ENCODE measurements at regions not wholly inside any gene's neighbourhood (a gene's known extent, or its start where the extent isn't known, plus 50 kb on each side); places are given as distances from the start of the nearest gene placed in this dataset.
"Not testable (repeated sequence)": the region's sequence is repeated elsewhere in the genome, so short reads cannot be mapped to it uniquely, and the experiment has no call there.

GRCh38 chr4:34972189-34972588, 1272.1 kb downstream of the ARAP2 start:
- no peaks in the 10 kb centered on the region for H3K27me3 ChIP-seq
- DNase-seq (ENCODE audit: low spot score in 2 of 2): no peak
- H3K27ac ChIP-seq: no peak overlapping the region
- intact Hi-C loops (cut with DNase I; ENCODE audit: low total_unique reads): no loop called here
- H3K9me3 ChIP-seq: no peaks in the 10 kb centered on the region
- H3K4me3 ChIP-seq: no peak overlapping the region
- TF ChIP-seq POLR2A (IDR thresholded peaks at IDR 0.05): no peak
- no peak for TF ChIP-seq POLR2AphosphoS5 (IDR thresholded peaks at IDR 0.05)
- no peak for TF ChIP-seq CTCF (IDR thresholded peaks at IDR 0.05)
- no peaks in the 10 kb centered on the region for H3K36me3 ChIP-seq
- H3K4me1 ChIP-seq: no peaks in the 10 kb centered on the region

- Histone ChIP-seq H3K9me3 (no peaks in the 10 kb centered on the region), H3K36me3 (no peaks in the 10 kb centered on the region), H3K4me1 (no peaks in the 10 kb centered on the region), H3K27me3 (no peaks in the 10 kb centered on the region), H3K27ac (no peak overlapping the region), H3K4me3 (no peak overlapping the region)
- DNase-seq (ENCODE audit: low spot score in 2 of 2): no peak
- intact Hi-C loops (cut with DNase I; ENCODE audit: low total_unique reads): no loop called here
- TF ChIP-seq POLR2A (IDR thresholded peaks at IDR 0.05) (no peak), POLR2AphosphoS5 (IDR thresholded peaks at IDR 0.05) (no peak)
Observed at GRCh38 chr4:34973650-34974312, 1270.5 kb downstream of the ARAP2 start.

- intact Hi-C loops (cut with DNase I; ENCODE audit: low total_unique reads): no loop called here
- no peaks in the 10 kb centered on the region for H3K36me3 ChIP-seq
- no peak for TF ChIP-seq CTCF (IDR thresholded peaks at IDR 0.05)
- no peak for TF ChIP-seq POLR2AphosphoS5 (IDR thresholded peaks at IDR 0.05)
- TF ChIP-seq POLR2A (IDR thresholded peaks at IDR 0.05): no peak
- H3K4me3 ChIP-seq: no peak overlapping the region
- no peaks in the 10 kb centered on the region for H3K9me3 ChIP-seq
- no peak overlapping the region for H3K27ac ChIP-seq
- DNase-seq (ENCODE audit: low spot score in 2 of 2): no peak
- H3K4me1 ChIP-seq: no peaks in the 10 kb centered on the region
- no peaks in the 10 kb centered on the region for H3K27me3 ChIP-seq
Observed at GRCh38 chr4:34974313-34974680, 1270.0 kb downstream of the ARAP2 start.

DNA sequence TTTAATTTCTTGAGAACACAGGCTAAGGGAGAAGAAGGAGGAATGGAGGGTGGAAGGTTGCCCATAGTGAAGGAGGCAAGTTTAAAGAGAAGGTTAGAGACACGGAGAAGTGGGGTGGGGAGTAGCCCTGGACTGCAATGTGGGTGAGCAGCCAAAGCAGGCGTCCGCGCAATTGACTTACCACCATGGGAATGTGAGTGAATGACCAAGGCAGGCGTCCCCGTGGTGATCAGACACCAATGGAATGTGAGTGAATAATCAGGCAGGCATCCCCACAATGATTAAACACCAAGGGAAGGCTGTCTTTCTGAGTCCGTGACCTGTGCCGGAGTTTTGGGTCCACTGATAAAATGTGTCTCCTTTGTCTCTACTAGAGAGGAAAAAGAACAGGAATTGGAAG, 1223.1 kb downstream of the ARAP2 start:
- H3K36me3 ChIP-seq; H3K4me1 ChIP-seq; H3K4me3 ChIP-seq; DNase-seq (ENCODE audit: low spot score in 2 of 2); H3K27me3 ChIP-seq; intact Hi-C loops (cut with DNase I; ENCODE audit: low total_unique reads); H3K27ac ChIP-seq; H3K9me3 ChIP-seq: not testable (repeated sequence)

DNA sequence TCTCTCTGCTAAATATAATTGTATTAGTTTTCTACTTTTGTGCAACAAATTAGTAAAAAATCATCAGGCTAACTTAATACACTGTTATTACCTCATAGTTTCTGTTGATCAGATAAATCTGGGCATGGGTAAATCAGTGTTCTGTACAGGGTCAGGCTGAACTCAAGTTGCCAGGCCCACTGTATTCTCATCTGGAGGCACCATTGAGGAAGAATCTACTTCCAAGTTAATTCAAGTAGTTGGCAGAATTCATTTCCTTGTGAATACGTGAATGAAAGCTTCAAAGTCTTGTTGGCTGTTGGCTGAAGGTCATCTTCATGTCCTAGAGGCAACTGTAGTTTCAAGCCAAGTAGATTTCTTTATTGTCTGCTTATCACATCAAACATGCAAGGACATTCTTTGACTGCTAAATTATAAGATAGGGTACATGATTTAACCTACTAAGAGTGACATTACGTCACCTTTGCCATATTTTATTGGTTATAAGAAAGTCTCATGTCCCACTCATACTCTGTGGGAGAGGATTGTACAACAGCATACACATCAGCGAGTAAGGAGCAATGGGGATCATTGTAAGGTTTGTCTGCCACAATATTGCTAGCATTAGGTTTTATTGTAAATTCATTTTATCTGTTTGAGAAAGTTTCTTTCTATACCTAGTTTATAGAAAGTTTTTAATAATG, 1219.0 kb downstream of the ARAP2 start:
- TF ChIP-seq POLR2A (IDR thresholded peaks at IDR 0.05) (no peak), POLR2AphosphoS5 (IDR thresholded peaks at IDR 0.05) (no peak), CTCF (IDR thresholded peaks at IDR 0.05) (no peak)
- Histone ChIP-seq H3K27ac (no peak overlapping the region), H3K4me1 (no peaks in the 10 kb centered on the region), H3K36me3 (peaks cover 3% of the 10 kb centered on the region), H3K4me3 (no peak overlapping the region), H3K27me3 (no peaks in the 10 kb centered on the region), H3K9me3 (no peaks in the 10 kb centered on the region)
- no peak for DNase-seq (ENCODE audit: low spot score in 2 of 2)
- intact Hi-C loops (cut with DNase I; ENCODE audit: low total_unique reads): no loop called here

DNA sequence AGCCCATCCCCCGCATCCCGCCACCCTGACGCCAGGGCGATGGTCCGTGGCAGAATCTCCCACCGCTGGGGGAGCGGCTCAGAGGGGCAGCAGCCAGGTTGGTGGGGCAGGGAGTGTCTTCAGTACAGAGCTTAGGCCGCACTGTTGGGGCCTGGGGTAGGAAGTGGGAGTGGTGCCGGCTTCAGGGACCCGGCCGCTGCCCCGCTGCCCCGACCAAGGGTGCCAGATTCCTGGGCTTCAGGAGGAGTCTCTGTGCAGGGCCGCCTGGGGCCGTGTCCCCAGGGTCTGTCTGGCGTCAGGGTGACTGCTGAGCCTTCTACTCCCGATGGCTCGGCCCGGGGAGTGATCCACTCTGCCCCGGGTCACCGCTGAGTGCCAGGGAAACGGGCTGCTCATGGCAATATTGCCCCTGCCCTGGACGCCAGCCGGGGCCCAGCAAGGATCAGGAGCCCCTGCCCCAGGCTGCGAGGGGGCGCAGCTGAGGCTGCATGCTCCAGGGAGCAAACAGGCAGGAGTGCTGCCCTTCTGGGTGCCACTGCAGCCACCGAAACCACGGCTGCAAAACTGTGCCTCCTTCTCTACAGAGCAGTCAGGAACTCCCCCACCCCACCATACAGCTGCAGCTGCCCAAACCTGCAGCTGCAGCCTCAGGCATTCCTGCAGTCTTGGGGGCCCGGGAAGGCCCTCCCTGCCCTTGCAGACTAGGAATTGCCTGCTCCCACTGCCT, 1206.1 kb downstream of the ARAP2 start:
- H3K36me3 ChIP-seq: no peaks in the 10 kb centered on the region
- no peaks in the 10 kb centered on the region for H3K27me3 ChIP-seq
- no peak overlapping the region for H3K4me3 ChIP-seq
- TF ChIP-seq POLR2A (IDR thresholded peaks at IDR 0.05) (no peak), POLR2AphosphoS5 (IDR thresholded peaks at IDR 0.05) (no peak)
- DNase-seq (ENCODE audit: low spot score in 2 of 2): no peak
- peaks cover 0 to 6% of the 10 kb centered on the region in 2 donors for H3K9me3 ChIP-seq
- no peaks in the 10 kb centered on the region for H3K4me1 ChIP-seq
- intact Hi-C loops (cut with DNase I; ENCODE audit: low total_unique reads): no loop called here
- no peak overlapping the region for H3K27ac ChIP-seq
